Activated T-cell treated with anti-CD3 and anti-CD28 coated beads, Interleukin-2, amount 50 U/mL, for 4 hours (primary cell): ENCODE measurements at regions not wholly inside any gene's neighbourhood (a gene's known extent, or its start where the extent isn't known, plus 50 kb on each side); places are given as distances from the start of the nearest gene placed in this dataset.
A peak's percentile ranks its signal among the peaks of the same experiment; 100 is the strongest.

Source experiments
- ATAC-seq, 2 donors: fragments of 200-7000 bp; cut with Tn5 transposase; one replicate each; pipeline ENCODE4 v1.10.0; 2021
- DNase-seq: peaks from one replicate; pipeline ENCODE4 v3.0.0-alpha.2; 2020
- H3K27me3 Mint-ChIP-seq: one replicate; pipeline ENCODE4 v1.8.0; 2021; ENCODE audit warnings: low read depth, mixed read lengths
- H3K36me3 Mint-ChIP-seq: one replicate; pipeline ENCODE4 v1.8.0; 2022; ENCODE audit warnings: mixed read lengths; ENCODE audit not compliant: insufficient read depth
- H3K4me1 Mint-ChIP-seq: one replicate; pipeline ENCODE4 v1.8.0; 2021; ENCODE audit warnings: low read depth, mixed read lengths
- H3K4me3 Mint-ChIP-seq: one replicate; pipeline ENCODE4 v1.8.0; 2021; ENCODE audit warnings: mild to moderate bottlenecking, moderate library complexity, mixed read lengths
- H3K9me3 Mint-ChIP-seq: one replicate; pipeline ENCODE4 v1.8.0; 2021; ENCODE audit warnings: mixed read lengths

DNA sequence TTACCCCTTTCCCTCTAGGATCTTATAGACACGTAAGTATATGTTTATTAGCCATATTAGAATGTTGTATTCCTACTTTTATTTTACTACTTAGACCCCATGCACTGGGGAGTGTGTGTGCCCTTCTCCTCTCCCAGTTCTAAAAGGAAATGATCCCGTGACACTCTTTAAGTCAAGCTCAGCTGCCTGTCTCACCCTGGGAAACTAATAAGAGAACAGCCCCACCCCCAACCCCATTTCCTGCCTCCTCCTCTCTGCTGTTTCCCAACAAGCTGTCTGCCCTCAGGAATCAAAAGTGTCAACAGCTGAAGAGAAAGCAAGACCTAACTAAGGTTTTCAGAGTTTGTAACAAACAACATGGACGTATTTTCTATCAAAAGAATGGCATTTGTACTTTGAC lies 92.6 kb upstream of the VAV3 start:
- H3K27me3 Mint-ChIP-seq, result no peaks in the 10 kb centered on the region
- H3K9me3 Mint-ChIP-seq, result peaks cover 9% of the 10 kb centered on the region
- ATAC-seq (no peak), DNase-seq (no peak)
- H3K4me1 Mint-ChIP-seq, result no peaks in the 10 kb centered on the region
- peaks cover 4% of the 10 kb centered on the region for H3K36me3 Mint-ChIP-seq
- no peak overlapping the region for H3K4me3 Mint-ChIP-seq

DNA sequence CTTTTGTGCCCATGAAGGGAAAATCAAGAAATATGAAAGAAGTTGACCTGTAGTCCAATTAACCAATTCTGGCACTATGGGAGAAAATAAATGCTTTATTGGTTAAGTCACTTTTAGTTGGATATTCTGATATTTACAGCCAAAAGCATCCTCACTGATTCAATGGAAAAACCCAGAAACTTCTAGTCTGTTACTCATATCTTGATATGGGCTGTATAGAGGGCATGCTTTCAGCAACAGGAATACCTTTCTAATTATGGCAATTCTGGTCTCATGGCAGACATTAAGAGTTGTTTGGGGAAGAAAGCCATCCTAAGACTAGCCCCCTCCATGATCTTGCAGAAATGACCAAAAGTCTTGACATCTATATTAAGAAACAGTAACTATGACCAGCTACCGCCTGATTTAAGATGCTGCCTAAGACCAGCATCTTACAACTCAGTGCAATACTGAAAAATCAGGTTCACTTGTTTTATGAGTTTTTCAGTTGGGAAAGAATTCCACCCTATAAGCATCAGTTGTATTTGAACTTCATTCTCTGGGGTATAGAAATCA lies 91.5 kb upstream of the VAV3 start:
- no peak overlapping the region for H3K4me3 Mint-ChIP-seq
- DNase-seq, result no peak
- H3K36me3 Mint-ChIP-seq, result peaks cover under 1% of the 10 kb centered on the region
- no peaks in the 10 kb centered on the region for H3K27me3 Mint-ChIP-seq
- ATAC-seq, result no peak
- H3K9me3 Mint-ChIP-seq, result peaks cover under 1% of the 10 kb centered on the region
- no peaks in the 10 kb centered on the region for H3K4me1 Mint-ChIP-seq

GRCh38 chr1:108055387-108055786 lies 90.4 kb upstream of the VAV3 start:
- Mint-ChIP-seq H3K36me3 (no peaks in the 10 kb centered on the region), H3K4me3 (no peak overlapping the region)
- no peak for ATAC-seq

GRCh38 chr1:108054396-108054795 lies 89.4 kb upstream of the VAV3 start:
- no peak for DNase-seq
- no peaks in the 10 kb centered on the region for H3K9me3 Mint-ChIP-seq
- no peaks in the 10 kb centered on the region for H3K27me3 Mint-ChIP-seq
- no peak overlapping the region for H3K4me3 Mint-ChIP-seq
- no peak for ATAC-seq
- no peaks in the 10 kb centered on the region for H3K4me1 Mint-ChIP-seq
- H3K36me3 Mint-ChIP-seq, result no peaks in the 10 kb centered on the region

More at GRCh38 chr1:108055387-108055786, 90.4 kb upstream of the VAV3 start:
- Mint-ChIP-seq H3K27me3 (no peaks in the 10 kb centered on the region), H3K9me3 (no peaks in the 10 kb centered on the region), H3K4me1 (no peaks in the 10 kb centered on the region)
- DNase-seq, result no peak

DNA sequence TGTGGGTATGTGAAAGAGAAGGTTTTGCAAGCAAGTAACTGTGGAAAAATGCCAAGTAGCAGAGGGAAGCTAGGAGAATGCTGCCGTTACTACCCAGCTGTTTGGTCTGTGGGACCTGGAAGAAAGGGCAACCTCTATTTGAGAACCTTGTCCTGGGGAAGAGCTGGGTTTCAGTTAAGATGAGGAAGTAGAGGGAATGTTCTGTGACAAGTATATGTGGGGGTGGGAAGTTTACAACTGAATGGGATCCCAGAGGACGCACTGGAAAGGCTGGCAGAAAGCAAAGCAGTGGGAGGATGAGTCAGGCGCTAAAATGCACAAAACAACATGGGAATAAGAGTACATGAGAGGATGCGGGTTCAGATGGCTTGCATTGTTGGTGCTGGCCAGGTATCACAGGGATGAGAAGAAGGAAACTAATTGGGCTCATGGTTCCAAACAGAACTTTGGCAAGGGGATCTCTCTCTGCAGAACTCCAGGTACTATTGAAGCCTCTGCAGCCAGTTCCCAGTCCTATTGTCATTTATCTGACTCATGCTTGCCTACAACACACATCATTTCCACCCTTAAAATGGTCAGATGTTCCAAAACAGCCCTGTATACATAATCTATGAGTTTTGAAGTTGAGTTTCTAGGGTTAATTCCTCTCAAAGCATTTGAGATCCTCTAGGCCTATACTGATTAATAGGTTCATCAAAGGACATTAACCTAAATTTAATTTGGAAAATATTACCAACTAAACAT lies 88.5 kb upstream of the VAV3 start:
- Mint-ChIP-seq H3K4me1 (peaks cover 2% of the 10 kb centered on the region), H3K4me3 (no peak overlapping the region), H3K36me3 (no peaks in the 10 kb centered on the region), H3K9me3 (no peaks in the 10 kb centered on the region), H3K27me3 (no peaks in the 10 kb centered on the region)
- no peak for DNase-seq
- no peak for ATAC-seq

GRCh38 chr1:108051631-108052377 lies 86.8 kb upstream of the VAV3 start:
- Mint-ChIP-seq H3K9me3 (no peaks in the 10 kb centered on the region), H3K4me1 (peaks cover 4% of the 10 kb centered on the region), H3K27me3 (peaks cover 3% of the 10 kb centered on the region), H3K36me3 (no peaks in the 10 kb centered on the region), H3K4me3 (no peak overlapping the region)
- peak in 1 of 2 donors; percentile 12 for ATAC-seq
- no peak for DNase-seq

DNA sequence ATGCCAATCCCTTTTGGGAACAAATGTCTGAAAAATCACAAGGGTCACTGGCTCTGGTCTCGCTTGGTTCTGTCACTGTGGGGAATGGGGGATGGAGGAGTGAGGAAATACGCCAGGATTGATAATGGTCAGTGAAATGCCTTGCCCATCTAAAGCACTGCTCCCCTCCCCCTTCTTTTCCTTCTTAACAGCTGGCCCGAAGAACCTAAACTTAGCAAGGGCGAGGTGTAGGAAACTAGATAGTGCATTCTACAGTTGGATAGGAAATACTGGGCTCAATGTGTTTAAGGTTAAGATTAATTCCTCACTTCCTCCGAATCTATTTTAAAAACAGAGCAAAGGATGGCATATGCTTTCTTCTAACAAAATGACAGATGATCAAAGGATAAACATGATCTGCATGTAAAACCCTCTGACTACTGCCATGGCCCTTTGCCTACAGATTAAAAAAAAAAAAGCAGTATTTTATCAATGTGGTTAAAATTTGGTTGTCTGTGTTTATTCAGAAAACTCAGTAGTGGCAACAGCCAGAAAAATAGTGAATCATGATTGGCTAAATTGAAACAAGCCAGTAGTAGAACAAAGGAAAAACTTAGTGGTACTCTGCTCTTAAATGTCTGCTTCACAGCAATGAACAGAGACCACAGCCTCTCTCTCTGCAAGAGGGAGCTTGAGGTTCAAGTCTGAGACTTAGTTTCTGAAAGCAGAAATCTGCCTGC lies 86.1 kb upstream of the VAV3 start:
- Mint-ChIP-seq H3K4me3 (no peak overlapping the region), H3K4me1 (peaks cover 4% of the 10 kb centered on the region), H3K36me3 (no peaks in the 10 kb centered on the region), H3K27me3 (peaks cover 4% of the 10 kb centered on the region), H3K9me3 (no peaks in the 10 kb centered on the region)
- peak; percentile 73 for ATAC-seq
- no peak for DNase-seq

DNA sequence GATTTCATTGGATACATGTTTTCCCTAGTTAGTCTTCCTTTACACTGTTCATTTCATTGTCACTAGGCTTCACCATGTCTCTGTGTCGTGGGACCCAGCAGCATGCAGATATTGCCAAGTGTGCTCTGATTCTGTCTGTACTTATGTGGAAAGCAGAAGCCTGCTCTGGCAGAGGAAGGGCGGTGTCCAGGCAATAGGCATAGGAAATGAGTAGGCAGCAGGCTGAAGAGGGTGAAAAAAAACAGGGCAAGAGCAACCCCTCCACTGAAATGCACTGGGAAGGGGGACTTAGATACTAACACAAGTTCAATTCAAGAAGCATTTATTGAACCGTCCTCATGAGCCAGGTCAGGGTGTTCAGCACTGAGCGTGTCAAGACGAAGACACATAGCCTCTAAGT lies 85.2 kb upstream of the VAV3 start:
- Mint-ChIP-seq H3K27me3 (peaks cover 4% of the 10 kb centered on the region), H3K4me3 (no peak overlapping the region), H3K36me3 (no peaks in the 10 kb centered on the region), H3K4me1 (peaks cover 4% of the 10 kb centered on the region), H3K9me3 (no peaks in the 10 kb centered on the region)
- no peak for DNase-seq
- ATAC-seq, result no peak

DNA sequence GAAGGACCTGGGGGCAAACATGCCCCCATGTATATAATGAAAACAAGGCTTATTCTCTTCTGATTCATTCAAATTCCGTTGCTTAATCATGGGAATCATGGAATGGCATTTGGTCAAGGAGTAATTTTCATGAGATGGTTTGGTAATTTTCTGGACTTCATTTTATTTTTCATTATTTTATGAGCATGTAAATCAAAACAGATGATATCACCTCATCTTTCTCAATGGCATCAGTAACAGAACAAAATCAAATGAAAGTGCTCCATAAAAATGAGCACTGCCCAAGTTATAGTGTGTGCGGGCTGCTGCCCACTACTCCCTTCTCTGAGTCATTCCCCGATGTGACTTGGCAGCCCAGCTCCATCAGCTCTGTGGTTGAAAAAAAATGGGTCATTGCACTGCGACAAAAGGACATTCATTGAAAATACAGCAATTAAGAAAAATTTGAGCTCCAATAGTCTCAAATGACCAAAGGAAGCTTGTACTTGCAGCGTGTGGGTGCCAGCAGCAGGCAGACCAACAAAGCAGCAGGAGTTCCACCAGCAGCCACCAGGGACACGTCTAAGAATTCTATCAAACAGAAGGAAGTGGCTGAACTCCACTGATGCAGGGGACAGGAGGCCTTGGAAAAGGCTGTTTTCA lies 84.3 kb upstream of the VAV3 start:
- no peak for DNase-seq
- Mint-ChIP-seq H3K36me3 (no peaks in the 10 kb centered on the region), H3K4me3 (no peak overlapping the region), H3K27me3 (peaks cover 4% of the 10 kb centered on the region), H3K4me1 (peaks cover 5% of the 10 kb centered on the region), H3K9me3 (no peaks in the 10 kb centered on the region)
- ATAC-seq, result peak in 1 of 2 donors; percentile 53

GRCh38 chr1:108048301-108049177 lies 83.6 kb upstream of the VAV3 start:
- Mint-ChIP-seq H3K4me1 (peaks cover 9% of the 10 kb centered on the region), H3K27me3 (peaks cover 4% of the 10 kb centered on the region), H3K36me3 (no peaks in the 10 kb centered on the region), H3K9me3 (no peaks in the 10 kb centered on the region), H3K4me3 (no peak overlapping the region)
- ATAC-seq (no peak), DNase-seq (no peak)

DNA sequence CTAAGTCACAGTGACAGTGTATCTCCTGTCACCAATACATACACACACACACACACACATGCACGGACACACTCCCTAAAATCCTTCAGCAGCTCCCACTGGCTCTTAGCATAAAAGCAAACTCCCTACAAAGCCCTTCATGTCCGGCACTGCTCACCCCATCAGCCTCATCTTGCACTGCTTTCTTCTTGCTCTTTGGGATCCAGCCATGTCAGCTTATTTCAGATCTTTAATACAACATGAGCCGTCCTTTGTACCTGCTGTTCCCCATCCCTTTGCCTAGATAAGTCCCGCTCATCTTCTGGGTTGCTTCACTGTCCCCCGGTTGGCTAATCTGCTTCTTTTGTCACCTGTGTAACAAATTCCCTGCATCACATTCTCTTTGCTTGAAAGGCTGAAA lies 82.1 kb upstream of the VAV3 start:
- Mint-ChIP-seq H3K4me1 (peaks cover 16% of the 10 kb centered on the region), H3K9me3 (no peaks in the 10 kb centered on the region)
- no peak for ATAC-seq

GRCh38 chr1:108046026-108046425 lies 81.0 kb upstream of the VAV3 start:
- DNase-seq (no peak), ATAC-seq (no peak)
- H3K4me1 Mint-ChIP-seq, result peaks cover 25% of the 10 kb centered on the region
- H3K4me3 Mint-ChIP-seq, result no peak overlapping the region
- peaks cover 4% of the 10 kb centered on the region for H3K27me3 Mint-ChIP-seq
- H3K36me3 Mint-ChIP-seq, result no peaks in the 10 kb centered on the region
- no peaks in the 10 kb centered on the region for H3K9me3 Mint-ChIP-seq

More for the DNA sequence above, 82.1 kb upstream of the VAV3 start:
- Mint-ChIP-seq H3K27me3 (peaks cover 4% of the 10 kb centered on the region), H3K36me3 (no peaks in the 10 kb centered on the region), H3K4me3 (no peak overlapping the region)
- DNase-seq, result no peak

DNA sequence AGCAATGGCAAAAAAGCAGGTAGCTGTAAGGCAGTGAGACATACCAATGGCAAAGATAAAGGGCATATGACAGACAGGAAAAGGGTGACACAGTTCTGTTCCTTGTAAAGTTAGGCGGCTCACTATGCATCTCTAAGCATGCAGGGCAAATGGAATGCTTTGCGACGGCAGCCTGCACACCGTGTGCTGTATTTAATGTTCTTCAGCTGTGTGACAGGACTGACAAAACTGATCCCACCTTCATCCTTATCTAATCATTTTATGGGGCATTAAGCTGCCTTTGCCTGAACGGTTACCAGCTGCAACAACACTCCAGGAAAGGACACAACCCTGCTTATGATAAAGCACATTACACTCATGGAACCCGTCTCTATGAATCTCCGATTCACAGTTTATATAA lies 80.5 kb upstream of the VAV3 start:
- H3K9me3 Mint-ChIP-seq, result no peaks in the 10 kb centered on the region
- ATAC-seq, result peak in 1 of 2 donors; percentile 31
- H3K36me3 Mint-ChIP-seq, result no peaks in the 10 kb centered on the region
- no peak overlapping the region for H3K4me3 Mint-ChIP-seq
- H3K4me1 Mint-ChIP-seq, result peaks cover 25% of the 10 kb centered on the region
- no peak for DNase-seq
- H3K27me3 Mint-ChIP-seq, result peaks cover 4% of the 10 kb centered on the region
